Ectodermal cell (in vitro differentiated cells): ENCODE measurements at regions not wholly inside any gene's neighbourhood (a gene's known extent, or its start where the extent isn't known, plus 50 kb on each side); places are given as distances from the start of the nearest gene placed in this dataset.

Source experiments
- H3K27ac ChIP-seq: 2 replicates; pipeline ENCODE4 v1.7.0; 2013; ENCODE audit warnings: mild to moderate bottlenecking, low read depth, low read length; ENCODE audit not compliant: insufficient read depth, poor library complexity, severe bottlenecking
- H3K27me3 ChIP-seq: 2 replicates; pipeline ENCODE4 v1.7.0; 2013; ENCODE audit warnings: mild to moderate bottlenecking, low read length; ENCODE audit not compliant: insufficient read depth, control insufficient read depth, poor library complexity, severe bottlenecking
- H3K36me3 ChIP-seq: one replicate; pipeline ENCODE4 v1.7.0; 2013; ENCODE audit warnings: low read length; ENCODE audit not compliant: control insufficient read depth, insufficient read depth
- H3K4me1 ChIP-seq: one replicate; pipeline ENCODE4 v1.7.0; 2013; ENCODE audit warnings: low read length; ENCODE audit not compliant: control insufficient read depth, insufficient read depth
- H3K4me3 ChIP-seq: 2 replicates; pipeline ENCODE4 v1.7.0; 2013; ENCODE audit warnings: low read depth, low read length, control low read depth; ENCODE audit not compliant: insufficient read depth
- H3K9me3 ChIP-seq: 2 replicates; pipeline ENCODE4 v1.7.0; 2013; ENCODE audit warnings: mild to moderate bottlenecking, low read length, moderate library complexity; ENCODE audit not compliant: control insufficient read depth
- WGBS, 2 experiments: methylation state at CpG; one replicate each; pipeline ENCODE4 v1.1.7; 2013; ENCODE audit warnings: missing lambda C conversion rate in 2 of 2; 5-methylcytosine and 5-hydroxymethylcytosine counted together

DNA sequence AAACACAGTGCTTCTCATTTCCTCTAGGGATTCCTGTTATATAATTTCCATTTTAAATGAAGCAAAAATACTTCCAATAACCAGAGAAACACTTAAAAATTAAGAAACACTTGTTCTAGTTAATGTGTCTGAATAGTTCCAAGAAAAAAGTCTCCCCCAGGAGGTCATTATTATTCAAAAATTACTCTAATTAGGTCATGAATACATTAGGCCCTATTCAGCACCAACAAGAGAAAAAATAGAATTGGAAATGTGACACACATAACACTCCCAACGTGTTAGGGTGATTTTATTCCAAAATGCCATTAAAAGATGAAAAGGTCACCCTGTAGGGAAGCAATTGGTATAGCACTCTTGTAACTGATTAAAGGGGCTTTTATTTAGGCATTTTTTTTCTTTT lies 382.1 kb downstream of the TUSC7 start:
- WGBS, 2 experiments: 25 to 42% methylated on average over 1 of the region's 1 CpG
- Histone ChIP-seq H3K4me1 (no peaks in the 10 kb centered on the region), H3K9me3 (no peaks in the 10 kb centered on the region), H3K27me3 (no peaks in the 10 kb centered on the region), H3K36me3 (no peaks in the 10 kb centered on the region), H3K27ac (no peak overlapping the region), H3K4me3 (no peak overlapping the region)

DNA sequence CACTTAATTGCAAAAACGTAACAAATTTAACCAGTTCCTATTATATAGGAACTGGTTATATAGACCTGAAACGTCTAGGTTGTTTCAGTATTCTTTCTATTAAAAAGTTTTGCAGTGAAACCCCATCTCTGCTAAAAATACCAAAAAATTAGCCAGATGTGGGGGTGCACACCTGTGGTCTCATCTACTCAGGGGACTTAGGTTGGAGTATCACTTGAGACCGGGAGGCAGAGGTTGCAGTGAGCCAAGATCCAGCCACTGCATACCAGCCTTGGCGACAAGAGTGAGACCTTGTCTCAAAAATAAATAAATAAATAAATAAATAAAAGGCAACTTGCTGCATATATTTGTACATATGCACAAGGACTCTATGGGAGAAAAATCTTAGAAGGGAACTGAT lies 387.0 kb downstream of the TUSC7 start:
- no peak overlapping the region for H3K4me3 ChIP-seq
- H3K27ac ChIP-seq: no peak overlapping the region
- H3K36me3 ChIP-seq: no peaks in the 10 kb centered on the region
- H3K4me1 ChIP-seq: no peaks in the 10 kb centered on the region
- WGBS, 2 experiments: 86 to 91% methylated on average over 2 of the region's 4 CpGs
- H3K9me3 ChIP-seq: no peaks in the 10 kb centered on the region
- H3K27me3 ChIP-seq: no peaks in the 10 kb centered on the region

DNA sequence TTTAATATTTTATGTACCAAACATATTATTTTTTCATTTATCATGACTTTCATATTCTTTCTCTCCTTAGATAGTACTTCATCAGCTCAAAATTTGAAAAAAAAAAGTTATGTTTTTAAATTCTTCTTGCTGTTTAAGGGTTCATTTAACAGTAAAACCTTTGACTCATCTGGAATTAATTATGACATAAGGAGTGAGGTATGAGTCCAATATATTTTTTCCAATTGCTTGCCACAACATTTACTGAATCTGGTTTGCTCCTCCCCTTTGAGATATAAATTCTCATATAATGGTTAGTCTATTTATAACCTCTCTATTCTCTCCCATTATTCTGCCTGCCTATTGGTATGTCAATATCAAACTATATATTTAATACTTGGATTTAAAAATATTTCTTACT lies 387.8 kb downstream of the TUSC7 start:
- no peaks in the 10 kb centered on the region for H3K4me1 ChIP-seq
- no peak overlapping the region for H3K4me3 ChIP-seq
- H3K36me3 ChIP-seq: no peaks in the 10 kb centered on the region
- H3K27me3 ChIP-seq: no peaks in the 10 kb centered on the region
- no peak overlapping the region for H3K27ac ChIP-seq
- H3K9me3 ChIP-seq: no peaks in the 10 kb centered on the region

DNA sequence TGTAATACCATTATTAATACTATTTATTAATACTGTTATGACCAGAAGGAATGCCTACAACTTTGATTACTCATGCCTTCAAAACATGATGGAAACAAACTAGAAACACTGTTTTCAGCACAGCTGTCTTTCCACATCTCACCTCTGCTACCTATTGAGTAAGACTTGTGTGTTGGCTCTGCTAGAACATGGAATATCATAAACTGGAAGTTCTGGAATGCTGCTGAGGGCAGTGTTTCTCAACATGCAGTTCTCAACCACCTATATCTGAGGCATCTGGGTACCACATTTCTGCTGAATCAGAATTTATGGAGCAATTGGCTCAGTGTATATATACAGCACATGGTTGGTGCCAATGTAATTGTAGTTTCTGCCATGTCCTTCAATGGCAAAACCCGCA lies 392.1 kb downstream of the TUSC7 start:
- WGBS, 2 experiments: 88% methylated on average over 1 of the region's 1 CpG; no CpG with 5 or more reads in 1 of the 2 experiments
- no peaks in the 10 kb centered on the region for H3K36me3 ChIP-seq
- H3K9me3 ChIP-seq: no peaks in the 10 kb centered on the region
- H3K4me1 ChIP-seq: peaks cover 3% of the 10 kb centered on the region
- H3K27me3 ChIP-seq: no peaks in the 10 kb centered on the region
- no peak overlapping the region for H3K27ac ChIP-seq
- H3K4me3 ChIP-seq: no peak overlapping the region

DNA sequence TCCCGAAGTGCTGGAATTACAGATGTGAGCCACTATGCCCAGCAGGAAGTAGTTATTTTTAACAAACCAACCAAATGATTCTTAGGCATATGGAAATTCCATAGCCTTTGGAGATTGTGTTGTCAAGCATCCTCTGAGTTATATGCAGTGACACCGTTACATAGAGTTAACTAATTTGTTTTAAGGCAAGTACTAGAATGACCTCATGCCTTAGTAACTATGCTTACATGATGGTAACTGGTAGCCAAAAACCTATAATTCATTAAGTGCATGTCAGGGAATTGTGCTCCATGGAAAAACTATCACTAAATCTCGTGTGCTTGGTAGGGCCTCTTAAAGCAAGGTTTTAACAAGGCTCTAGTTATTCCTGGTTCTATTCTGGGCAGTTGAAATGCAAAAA lies 392.8 kb downstream of the TUSC7 start:
- no peaks in the 10 kb centered on the region for H3K36me3 ChIP-seq
- peaks cover 3% of the 10 kb centered on the region for H3K4me1 ChIP-seq
- H3K9me3 ChIP-seq: no peaks in the 10 kb centered on the region
- no peaks in the 10 kb centered on the region for H3K27me3 ChIP-seq
- H3K27ac ChIP-seq: no peak overlapping the region
- 91% methylated on average over 3 of the region's 3 CpGs for WGBS, 2 experiments
- no peak overlapping the region for H3K4me3 ChIP-seq

DNA sequence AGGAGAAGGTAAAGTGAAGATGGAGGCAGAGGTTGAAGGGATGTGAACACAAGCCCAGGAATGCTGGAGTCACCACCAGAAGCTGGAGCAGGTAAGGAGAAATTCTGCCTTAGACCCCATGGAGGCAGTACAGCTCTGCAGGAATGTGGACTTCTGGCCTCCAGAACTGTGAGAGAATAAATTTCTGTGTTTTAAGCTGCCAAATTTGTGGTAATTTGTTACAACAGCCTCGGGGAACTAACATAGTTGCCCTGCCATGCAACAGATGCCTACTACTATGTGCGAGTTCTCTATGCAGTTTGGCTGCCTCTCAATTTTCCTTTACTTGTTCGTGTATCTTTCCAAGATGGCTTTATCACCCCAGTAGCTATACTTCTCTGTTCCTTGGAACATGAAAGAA lies 394.1 kb downstream of the TUSC7 start:
- no peaks in the 10 kb centered on the region for H3K36me3 ChIP-seq
- H3K27ac ChIP-seq: no peak overlapping the region
- H3K27me3 ChIP-seq: no peaks in the 10 kb centered on the region
- WGBS, 2 experiments: 92 to 94% methylated on average over 3 of the region's 3 CpGs
- no peaks in the 10 kb centered on the region for H3K9me3 ChIP-seq
- no peak overlapping the region for H3K4me3 ChIP-seq
- peaks cover 3% of the 10 kb centered on the region for H3K4me1 ChIP-seq

DNA sequence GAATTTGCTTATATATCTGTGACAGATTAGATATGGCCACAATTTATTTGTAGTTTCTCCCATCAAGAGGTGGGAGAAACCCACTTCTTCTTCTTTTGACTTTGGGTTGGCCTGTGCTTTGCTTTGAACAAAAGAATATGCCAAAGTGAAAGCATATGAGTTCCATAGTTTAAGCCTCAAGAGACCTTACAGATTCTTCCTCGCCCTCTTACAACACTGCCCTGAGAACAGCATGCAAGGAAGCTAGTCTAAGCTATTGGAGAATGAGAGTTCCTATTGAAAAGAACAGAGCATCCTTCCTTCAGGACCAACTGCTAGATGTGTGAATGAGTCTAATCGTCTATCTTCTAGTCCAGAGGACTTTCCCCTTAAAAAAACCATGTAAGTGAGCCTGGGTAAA lies 394.8 kb downstream of the TUSC7 start:
- H3K4me3 ChIP-seq: no peak overlapping the region
- H3K9me3 ChIP-seq: no peaks in the 10 kb centered on the region
- no peaks in the 10 kb centered on the region for H3K36me3 ChIP-seq
- no peaks in the 10 kb centered on the region for H3K27me3 ChIP-seq
- no peak overlapping the region for H3K27ac ChIP-seq
- 79 to 87% methylated on average over 2 of the region's 2 CpGs for WGBS, 2 experiments
- H3K4me1 ChIP-seq: peaks cover 3% of the 10 kb centered on the region

DNA sequence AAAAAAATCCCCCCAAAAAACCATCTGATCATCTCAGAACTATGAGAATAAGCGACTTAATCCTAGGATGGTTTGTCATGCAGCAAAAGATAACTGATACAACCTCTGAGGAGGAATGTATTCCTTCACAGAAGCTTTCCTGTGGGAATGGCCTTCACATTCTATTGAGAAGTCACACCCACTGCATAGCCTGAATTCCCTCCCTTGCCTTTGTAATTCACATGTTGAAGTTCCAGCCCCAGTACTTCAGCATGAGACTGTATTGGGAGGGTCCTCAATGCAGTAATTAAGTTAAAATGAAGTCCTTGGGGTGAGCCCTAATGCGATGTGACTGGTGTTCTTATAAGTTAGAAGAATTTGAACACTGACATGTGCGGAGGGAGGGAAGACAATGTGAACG lies 395.2 kb downstream of the TUSC7 start:
- H3K4me1 ChIP-seq: peaks cover 3% of the 10 kb centered on the region
- H3K9me3 ChIP-seq: no peaks in the 10 kb centered on the region
- no peak overlapping the region for H3K27ac ChIP-seq
- no peaks in the 10 kb centered on the region for H3K36me3 ChIP-seq
- H3K4me3 ChIP-seq: no peak overlapping the region
- H3K27me3 ChIP-seq: no peaks in the 10 kb centered on the region
- WGBS, 2 experiments: 91 to 93% methylated on average over 4 of the region's 4 CpGs

DNA sequence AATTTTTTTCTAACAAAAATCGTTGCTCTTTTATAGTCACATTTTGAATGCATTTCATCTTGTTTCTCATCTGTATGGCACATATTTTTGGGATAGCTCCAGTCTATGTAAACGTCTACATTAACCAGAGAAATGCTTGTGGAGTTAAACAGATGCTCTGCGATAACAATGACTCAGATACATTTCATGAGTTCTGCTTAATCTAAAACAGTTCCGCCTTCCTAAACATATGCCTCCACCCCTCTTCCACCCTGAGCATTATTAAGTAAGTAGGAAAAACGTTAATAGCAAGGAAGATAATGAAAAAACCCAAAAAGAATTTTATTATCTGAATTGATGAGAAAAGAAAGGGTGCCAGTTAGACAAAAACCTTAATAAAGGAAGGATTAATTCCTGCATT lies 396.1 kb downstream of the TUSC7 start:
- H3K27ac ChIP-seq: no peak overlapping the region
- WGBS, 2 experiments: 82 to 89% methylated on average over 3 to 5 of the region's 5 CpGs

DNA sequence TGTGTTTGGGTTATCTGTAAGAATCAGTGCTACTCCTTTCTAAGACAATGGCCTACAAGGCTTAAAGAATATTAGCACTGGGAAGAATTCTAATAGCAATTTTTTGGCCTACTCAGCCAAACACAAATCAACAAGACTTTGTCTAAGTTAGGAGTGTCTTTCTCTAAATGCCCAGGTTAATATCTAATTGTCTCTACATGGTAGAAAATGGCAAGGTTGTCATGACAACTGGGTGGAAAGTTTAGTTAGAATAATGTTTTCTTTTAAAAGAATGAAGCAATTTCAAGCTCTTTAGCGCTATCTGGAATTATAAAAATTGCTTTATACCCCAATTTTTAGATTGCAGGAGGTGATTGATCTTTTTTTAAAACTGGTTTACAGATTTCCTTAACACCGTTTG lies 396.8 kb downstream of the TUSC7 start:
- H3K27ac ChIP-seq: no peak overlapping the region
- H3K27me3 ChIP-seq: no peaks in the 10 kb centered on the region
- H3K4me1 ChIP-seq: peaks cover 3% of the 10 kb centered on the region
- no peak overlapping the region for H3K4me3 ChIP-seq
- H3K9me3 ChIP-seq: no peaks in the 10 kb centered on the region
- H3K36me3 ChIP-seq: no peaks in the 10 kb centered on the region
- WGBS, 2 experiments: 97% methylated on average over 2 of the region's 2 CpGs; no CpG with 5 or more reads in 1 of the 2 experiments

More for the DNA sequence above, 396.1 kb downstream of the TUSC7 start:
- Histone ChIP-seq H3K27me3 (no peaks in the 10 kb centered on the region), H3K4me1 (peaks cover 3% of the 10 kb centered on the region), H3K36me3 (no peaks in the 10 kb centered on the region), H3K9me3 (no peaks in the 10 kb centered on the region), H3K4me3 (no peak overlapping the region)

DNA sequence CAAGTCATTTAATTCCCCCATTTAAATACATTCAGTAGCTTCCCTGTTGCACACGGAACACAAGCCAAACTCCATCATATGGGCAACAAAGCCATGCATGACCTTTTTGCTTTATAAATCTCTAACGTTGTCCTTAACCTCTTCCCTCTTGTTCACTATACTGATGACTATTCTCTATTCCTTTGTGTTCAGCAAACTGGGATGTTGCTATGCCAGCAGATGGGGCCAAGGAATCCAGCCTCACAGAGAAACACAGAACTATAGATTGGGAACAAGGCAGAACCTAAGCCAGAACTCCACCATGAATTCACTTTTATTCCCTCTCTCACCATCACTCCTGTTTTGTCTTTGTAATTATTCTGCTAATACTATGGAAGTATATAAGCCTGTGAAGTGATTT lies 398.4 kb downstream of the TUSC7 start:
- 88 to 93% methylated on average over 2 of the region's 2 CpGs for WGBS, 2 experiments
- no peak overlapping the region for H3K4me3 ChIP-seq
- H3K27ac ChIP-seq: no peak overlapping the region
- no peaks in the 10 kb centered on the region for H3K36me3 ChIP-seq
- peaks cover 3% of the 10 kb centered on the region for H3K4me1 ChIP-seq
- H3K27me3 ChIP-seq: no peaks in the 10 kb centered on the region
- no peaks in the 10 kb centered on the region for H3K9me3 ChIP-seq
